Gastrocnemius medialis (tissue), 4 donors: ENCODE measurements at regions not wholly inside any gene's neighbourhood (a gene's known extent, or its start where the extent isn't known, plus 50 kb on each side); places are given as distances from the start of the nearest gene placed in this dataset.

Experiments used
- CTCF ChIP-seq, 5 experiments: fragments of 450-650 bp in 3 of 5; fragments of 200-600 bp in 2 of 5; sonication (generic) in 2 of 5; IDR thresholded peaks in 4 of 5; conservative IDR thresholded peaks in 1 of 5; 1 replicate in 4 of 5; 2 replicates in 1 of 5; pipeline ENCODE4 v1.5.1; 2016 to 2019; ENCODE audit warnings: antibody characterized with exemption in 5 of 5, mild to moderate bottlenecking in 3 of 5, moderate library complexity in 3 of 5
- POLR2A ChIP-seq, 2 donors: fragments of 450-650 bp; IDR thresholded peaks; one replicate each; pipeline ENCODE4 v1.6.1; 2017; ENCODE audit warnings: antibody characterized with exemption in 2 of 2, mild to moderate bottlenecking in 2 of 2, moderate library complexity in 2 of 2

DNA sequence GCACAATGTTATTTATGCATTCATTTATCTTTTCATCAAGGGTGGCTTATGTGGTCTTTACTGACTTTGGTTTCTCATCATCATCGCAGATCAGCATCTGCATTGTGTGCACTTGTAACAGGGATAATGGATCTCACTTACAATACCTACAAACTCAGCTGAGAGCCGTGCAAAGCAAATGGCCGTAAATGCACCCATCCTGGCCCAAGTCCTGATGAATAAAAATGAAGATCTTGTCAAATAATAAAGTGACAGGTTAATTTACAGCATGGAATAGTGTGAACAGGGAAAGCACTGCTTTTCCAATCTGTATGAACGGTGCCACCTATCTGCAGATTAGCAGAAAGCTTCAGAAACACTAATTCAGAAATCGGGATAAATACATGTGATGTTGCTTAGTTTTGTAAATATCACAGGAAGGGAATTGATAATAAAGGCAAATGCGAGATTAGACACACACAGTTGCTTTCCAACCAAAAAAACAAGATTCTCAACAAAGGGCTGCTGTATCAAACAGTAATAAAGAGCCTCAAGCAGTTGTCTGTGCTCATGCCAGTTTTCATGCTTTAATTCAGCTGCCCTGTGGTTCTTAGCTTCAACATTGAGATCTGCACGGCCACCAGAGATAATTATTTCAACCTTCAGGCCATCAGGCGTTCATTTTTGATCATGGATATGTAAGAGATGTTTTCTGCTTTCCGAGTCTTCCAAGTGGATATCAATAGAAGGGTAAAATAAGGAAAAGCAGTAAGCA, 153.4 kb upstream of the POU5F2 start:
- TF ChIP-seq POLR2A (IDR thresholded peaks at IDR 0.05) (no peak), CTCF (IDR thresholded peaks at IDR 0.05 in 4 of 5, conservative IDR thresholded peaks at IDR 0.05 in 1 of 5) (peak in 2 of 5 experiments; percentile 23 to 33)
